ENCODE measurements at regions not wholly inside any gene's neighbourhood (a gene's known extent, or its start where the extent isn't known, plus 50 kb on each side); places are given as distances from the start of the nearest gene placed in this dataset.

DNA sequence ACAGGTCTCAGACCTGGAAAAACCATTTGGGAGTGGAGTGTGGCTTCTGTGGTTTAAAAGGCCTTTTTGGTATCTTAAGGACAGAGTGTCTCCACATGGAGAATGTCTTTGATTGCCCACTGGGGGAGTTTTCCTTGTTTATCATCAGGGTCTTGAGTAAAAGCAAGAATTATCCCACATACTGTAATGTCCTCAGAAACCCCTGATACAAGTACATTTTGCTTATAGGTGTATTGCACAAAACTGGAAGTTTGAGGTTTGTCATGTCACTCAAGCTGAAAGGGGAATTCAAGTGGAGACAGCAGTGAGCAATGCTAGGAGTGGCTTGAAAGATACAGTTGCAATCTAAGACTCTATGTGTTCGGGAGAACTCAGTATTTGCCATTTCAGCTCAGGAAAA, 62.7 kb upstream of the GRAMD2B start:
- no peak for TF ChIP-seq CTCF (IDR thresholded peaks at IDR 0.05)
- Histone ChIP-seq H3K9me3 (no peaks in the 10 kb centered on the region), H3K36me3 (ENCODE audit: low read depth) (no peaks in the 10 kb centered on the region), H3K4me1 (ENCODE audit: low read depth) (peaks cover 2% of the 10 kb centered on the region), H3K4me3 (no peak overlapping the region)
- intact Hi-C loops (cut with DNase I, micrococcal nuclease) = no loop called here
- ATAC-seq (no peak), DNase-seq (no peak)

- ATAC-seq = peak; percentile 88
- intact Hi-C loops (cut with DNase I, micrococcal nuclease) = no loop called here
These were observed 59.6 kb upstream of the GRAMD2B start for GRCh38 chr5:126363658-126364057.

GRCh38 chr5:126364206-126364902, 58.9 kb upstream of the GRAMD2B start:
- TF ChIP-seq CTCF (IDR thresholded peaks at IDR 0.05) = no peak
- ATAC-seq (peak; percentile 10), DNase-seq (no peak)
- Histone ChIP-seq H3K4me3 (no peak overlapping the region), H3K9me3 (no peaks in the 10 kb centered on the region), H3K36me3 (ENCODE audit: low read depth) (no peaks in the 10 kb centered on the region), H3K4me1 (ENCODE audit: low read depth) (peaks cover 2% of the 10 kb centered on the region)
- intact Hi-C loops (cut with DNase I, micrococcal nuclease) = no loop called here

More at GRCh38 chr5:126363658-126364057, 59.6 kb upstream of the GRAMD2B start:
- H3K4me1 ChIP-seq (ENCODE audit: low read depth) = peaks cover 2% of the 10 kb centered on the region
- DNase-seq = no peak
- no peaks in the 10 kb centered on the region for H3K9me3 ChIP-seq
- H3K4me3 ChIP-seq = no peak overlapping the region
- H3K36me3 ChIP-seq (ENCODE audit: low read depth) = no peaks in the 10 kb centered on the region
- no peak for TF ChIP-seq CTCF (IDR thresholded peaks at IDR 0.05)

- peaks cover 12% of the 10 kb centered on the region for H3K4me1 ChIP-seq (ENCODE audit: low read depth)
- H3K4me3 ChIP-seq = no peak overlapping the region
- intact Hi-C loops (cut with DNase I, micrococcal nuclease) = no loop called here
- H3K36me3 ChIP-seq (ENCODE audit: low read depth) = no peaks in the 10 kb centered on the region
- ATAC-seq (peak; percentile 23), DNase-seq (no peak)
- TF ChIP-seq CTCF (IDR thresholded peaks at IDR 0.05) = no peak
- no peaks in the 10 kb centered on the region for H3K9me3 ChIP-seq
These were observed 57.6 kb upstream of the GRAMD2B start for GRCh38 chr5:126365446-126366198.

DNA sequence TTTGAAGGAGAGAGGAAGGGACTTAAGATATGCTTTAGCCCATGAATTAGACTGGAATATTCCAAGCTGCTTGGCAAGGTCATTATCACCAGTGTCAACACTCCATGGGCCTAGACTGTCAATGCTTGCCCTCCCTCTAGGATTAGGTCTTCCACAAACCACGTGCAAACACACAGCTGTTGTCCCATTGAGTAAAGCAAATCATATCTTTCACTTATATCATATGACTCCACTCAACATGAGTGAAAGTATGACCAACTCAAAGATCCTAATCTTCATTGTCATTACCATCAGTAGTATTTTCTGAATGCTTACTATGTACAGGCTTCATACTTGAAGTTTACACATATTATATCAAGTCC, 57.0 kb upstream of the GRAMD2B start:
- H3K4me3 ChIP-seq = no peak overlapping the region
- no peak for TF ChIP-seq CTCF (IDR thresholded peaks at IDR 0.05)
- intact Hi-C loops (cut with DNase I, micrococcal nuclease) = no loop called here
- H3K36me3 ChIP-seq (ENCODE audit: low read depth) = no peaks in the 10 kb centered on the region
- DNase-seq = no peak
- no peaks in the 10 kb centered on the region for H3K9me3 ChIP-seq
- no peak for ATAC-seq
- H3K4me1 ChIP-seq (ENCODE audit: low read depth) = peaks cover 12% of the 10 kb centered on the region

Data from mucosa of descending colon (tissue), 3 donors.